K562 (cell line): ENCODE measurements at regions not wholly inside any gene's neighbourhood (a gene's known extent, or its start where the extent isn't known, plus 50 kb on each side); places are given as distances from the start of the nearest gene placed in this dataset.

Source experiments
- ATAC-seq: fragments of 200-7000 bp; cut with Tn5 transposase; 3 replicates; pipeline ENCODE4 v1.9.1; 2020; ENCODE audit warnings: moderate library complexity
- BruUV-seq: library from RNA; stranded (reverse); fragments of 400-500 nt; replicated peaks from 2 replicates; lab custom pipeline; 2021; lab: Mats Ljungman, UMichigan
- CTCF ChIA-PET: fragments of 300-600 bp; formaldehyde crosslinking; extraction: SDS; loops from one replicate; lab custom pipeline; 2021; ENCODE audit warnings: low intra/inter-chr PET ratio; lab: Yijun Ruan, JAX
- POLR2A ChIA-PET: fragments of 300-600, 350-650 bp; sonication (Branson Sonifier 250); formaldehyde crosslinking; extraction: SDS; loops from one replicate; lab custom pipeline; 2021; ENCODE audit warnings: antibody characterized with exemption, inconsistent platforms; lab: Yijun Ruan, JAX
- DNase-seq, 4 experiments: peaks; one replicate each; pipeline versions ENCODE4 v3.0.0 to v3.0.0-alpha.2; 2011 to 2018; ENCODE audit warnings: low spot score in 3 of 4, mixed read lengths in 3 of 4; ENCODE audit errors: extremely low read depth in 1 of 4
- FAIRE-seq: peaks from 2 replicates; lab custom pipeline; 2011; peaks lifted over from hg19 to GRCh38; lab: Jason Lieb, UNC
- H2AFZ ChIP-seq: 2 replicates; pipeline ENCODE4 v1.6.0; 2011; ENCODE audit warnings: low read depth, low read length, control low read depth, inconsistent platforms
- H3K27ac ChIP-seq: fragments of 200-600 bp; 3 replicates; pipeline ENCODE4 v1.8.0; 2011; ENCODE audit warnings: low read depth, mild to moderate bottlenecking, control low read depth, inconsistent platforms, low read length, moderate library complexity, mixed read lengths; ENCODE audit errors: extremely low read depth
- H3K27me3 ChIP-seq, 2 experiments: fragments of 300-600 bp in 1 of 2; 2 replicates in 1 of 2; 3 replicates in 1 of 2; pipeline versions ENCODE4 v1.6.0 to v1.8.0; 2011; ENCODE audit warnings: inconsistent platforms in 2 of 2, low read length in 2 of 2, mild to moderate bottlenecking in 1 of 2, mixed read lengths in 1 of 2, moderate library complexity in 1 of 2; ENCODE audit not compliant: control insufficient read depth in 2 of 2, insufficient read depth in 2 of 2
- H3K36me3 ChIP-seq: fragments of 300-600 bp; 3 replicates; pipeline ENCODE4 v1.8.0; 2011; ENCODE audit warnings: mild to moderate bottlenecking, low read length, inconsistent platforms; ENCODE audit not compliant: control insufficient read depth, insufficient read depth
- H3K4me1 ChIP-seq, 2 experiments: fragments of 200-600 bp in 1 of 2; replicated peaks in 1 of 2; 2 replicates in 1 of 2; 3 replicates in 1 of 2; pipeline versions ENCODE4 v1.5.1 to v1.8.0; 2011; ENCODE audit warnings: inconsistent platforms in 2 of 2, low read length in 2 of 2, mild to moderate bottlenecking in 1 of 2, mixed read lengths in 1 of 2, moderate library complexity in 1 of 2; ENCODE audit not compliant: control insufficient read depth in 2 of 2, insufficient read depth in 2 of 2
- H3K4me2 ChIP-seq: 2 replicates; pipeline ENCODE4 v1.6.1; 2011; ENCODE audit warnings: low read length, control low read depth, inconsistent platforms, mixed read lengths; ENCODE audit not compliant: insufficient read depth
- H3K4me3 ChIP-seq: fragments of 200-600 bp; sonication (generic), shearing (Covaris generic); 2 replicates; pipeline ENCODE4 v1.5.1; 2016; ENCODE audit warnings: control low read depth, inconsistent platforms
- H3K79me2 ChIP-seq: fragments of 200-600 bp; 3 replicates; pipeline ENCODE4 v1.8.0; 2011; ENCODE audit warnings: low read length, inconsistent platforms; ENCODE audit not compliant: control insufficient read depth, insufficient read depth
- H3K9ac ChIP-seq, 2 experiments: 2 replicates each; pipeline versions ENCODE4 v1.6.0 to v1.6.1; 2011; ENCODE audit warnings: low read depth in 2 of 2, low read length in 2 of 2, control low read depth in 1 of 2, inconsistent platforms in 1 of 2, mild to moderate bottlenecking in 1 of 2, mixed read lengths in 1 of 2; ENCODE audit not compliant: insufficient read depth in 1 of 2
- H3K9me1 ChIP-seq: one replicate; pipeline ENCODE4 v1.6.0; 2011; ENCODE audit warnings: inconsistent platforms, mild to moderate bottlenecking, low read length, moderate library complexity; ENCODE audit not compliant: control insufficient read depth, insufficient read depth
- H3K9me3 ChIP-seq: replicated peaks from 2 replicates; pipeline ENCODE4 v1.5.1; 2011; ENCODE audit warnings: low read depth, low read length, inconsistent platforms; ENCODE audit not compliant: control insufficient read depth, insufficient read depth
- H4K20me1 ChIP-seq: replicated peaks from 2 replicates; pipeline ENCODE4 v1.6.1; 2011; ENCODE audit warnings: low read length, inconsistent platforms, mixed read lengths; ENCODE audit not compliant: control insufficient read depth, insufficient read depth
- BDP1 ChIP-seq: IDR thresholded peaks from 3 replicates; pipeline ENCODE4 v1.6.1; 2011; ENCODE audit not compliant: insufficient read length, insufficient read depth
- CREB3L1 ChIP-seq: fragments of 450-650 bp; IDR thresholded peaks from 2 replicates; pipeline ENCODE4 v1.6.1; 2014; ENCODE audit warnings: low read depth, mild to moderate bottlenecking, moderate library complexity, borderline replicate concordance
- ELF1 ChIP-seq: fragments of 200-800 bp; sonication (Bioruptor generic); IDR thresholded peaks from 2 replicates; pipeline ENCODE4 v1.6.1; 2016; ENCODE audit warnings: missing genetic modification characterization, missing compliant biosample characterization
- JUN ChIP-seq, 2 experiments: sonication (generic) in 1 of 2; formaldehyde crosslinking in 1 of 2; IDR thresholded peaks; 2 replicates each; pipeline versions ENCODE4 v1.6.1 to v1.8.0; 2012 to 2022; ENCODE audit warnings: borderline replicate concordance in 2 of 2, mild to moderate bottlenecking in 2 of 2, improper control_type of control experiment in 1 of 2, low read depth in 1 of 2, low read length in 1 of 2, missing genetic modification reagents in 1 of 2
- PRMT5 ChIP-seq: sonication (generic); formaldehyde crosslinking; IDR thresholded peaks from 2 replicates; pipeline ENCODE4 v1.5.0; 2020; ENCODE audit warnings: missing genetic modification reagents
- SNAPC5 ChIP-seq: fragments of 250-450 bp; sonication (Bioruptor Pico); IDR thresholded peaks from 2 replicates; pipeline ENCODE4 v1.8.0; 2021; ENCODE audit warnings: moderate library complexity, mild to moderate bottlenecking, inconsistent platforms
- TRIM28 ChIP-seq: fragments of 450-650 bp; IDR thresholded peaks from 2 replicates; pipeline ENCODE4 v1.6.1; 2017
- ZBTB1 ChIP-seq: sonication (generic); formaldehyde crosslinking; IDR thresholded peaks from 2 replicates; pipeline ENCODE4 v1.8.1; 2023; ENCODE audit warnings: missing genetic modification reagents, low read depth, mild to moderate bottlenecking, borderline replicate concordance
- ZNF518B ChIP-seq: fragments of 250-450 bp; sonication (Bioruptor Pico); IDR thresholded peaks from 2 replicates; pipeline ENCODE4 v1.5.0; 2021; ENCODE audit warnings: mild to moderate bottlenecking, moderate library complexity
- ZNF740 ChIP-seq, 3 experiments: fragments of 200-800 bp in 1 of 3; sonication (Bioruptor generic) in 1 of 3; sonication (generic) in 1 of 3; formaldehyde crosslinking in 1 of 3; IDR thresholded peaks; 2 replicates each; pipeline versions ENCODE4 v1.6.1 to v1.8.0; 2016 to 2022; ENCODE audit warnings: mild to moderate bottlenecking in 2 of 3, missing compliant biosample characterization in 2 of 3, missing genetic modification characterization in 2 of 3, missing genetic modification reagents in 1 of 3
- WGBS: fragments of 100-300 bp; shearing (Covaris generic); methylation state at CpG from one replicate; pipeline ENCODE4 v1.1.6; 2016; ENCODE audit warnings: low coverage, mixed read lengths; ENCODE audit not compliant: insufficient coverage; ENCODE audit errors: missing lambda C conversion rate; 5-methylcytosine and 5-hydroxymethylcytosine counted together
- in situ Hi-C: fragments of 300-500 bp; cut with MboI; formaldehyde crosslinking; loops from 4 replicates; pipeline ENCODE4 v1.15.0; 2018; ENCODE audit warnings: inconsistent platforms, mixed read lengths
- intact Hi-C: fragments of 100-400 bp; cut with micrococcal nuclease; formaldehyde crosslinking; loops from 2 replicates; pipeline ENCODE4 v1.14.2; 2022

GRCh38 chr4:187575706-187576105 is 419.9 kb upstream of the ZFP42 start:
- WGBS, result 2% methylated on average over 2 of the region's 2 CpGs
- H4K20me1 ChIP-seq, result no peaks in the 10 kb centered on the region
- ChIA-PET POLR2A (interaction anchor here (0.6 kb wide), 1 partner anchor 15 kb away, joined by 3 read pairs; no protein-coding TSS in a partner anchor), CTCF (no interaction called here)
- intact Hi-C loops (no loop called here), in situ Hi-C loops (no loop called here)
- H3K79me2 ChIP-seq, result no peaks in the 10 kb centered on the region
- TF ChIP-seq ZNF740 (CRISPR knock-in tag; IDR thresholded peaks at IDR 0.05) (no peak), ZNF740 (tag; IDR thresholded peaks at IDR 0.05) (no peak), TRIM28 (no peak), ZBTB1 (CRISPR knock-in tag) (no peak), BDP1 (no peak), ELF1 (no peak), ZNF518B (CRISPR knock-in tag) (no peak), CREB3L1 (no peak), SNAPC5 (CRISPR knock-in tag) (no peak), JUN (IDR thresholded peaks at IDR 0.05; ENCODE audit: borderline replicate concordance, low read depth, low read length) (no peak), JUN (CRISPR knock-in tag; IDR thresholded peaks at IDR 0.05; ENCODE audit: borderline replicate concordance) (no peak), PRMT5 (CRISPR knock-in tag) (no peak)
- no peaks in the 10 kb centered on the region for H3K4me1 ChIP-seq
- no peak overlapping the region for H2AFZ ChIP-seq
- H3K4me3 ChIP-seq, result no peak overlapping the region
- FAIRE-seq, result no peak
- no peak overlapping the region for H3K4me2 ChIP-seq
- BruUV-seq, result no TSS peak
- ATAC-seq, result no peak
- H3K27me3 ChIP-seq, result no peaks in the 10 kb centered on the region
- no peak for DNase-seq
- H3K9ac ChIP-seq, result no peak overlapping the region
- H3K9me1 ChIP-seq, result no peaks in the 10 kb centered on the region
- no peaks in the 10 kb centered on the region for H3K36me3 ChIP-seq
- H3K27ac ChIP-seq, result no peak overlapping the region
- H3K9me3 ChIP-seq, result no peaks in the 10 kb centered on the region
